Loucy (cell line): ENCODE measurements at regions not wholly inside any gene's neighbourhood (a gene's known extent, or its start where the extent isn't known, plus 50 kb on each side); places are given as distances from the start of the nearest gene placed in this dataset.

Experiments used
- EZH2phosphoT487 ChIP-seq: fragments of 200-600 bp; IDR thresholded peaks from 2 replicates; pipeline ENCODE4 v1.6.1; 2018; ENCODE audit warnings: antibody characterized with exemption, mild to moderate bottlenecking, moderate library complexity, borderline replicate concordance
- TF ChIP-seq, protein P1 (sequence below): fragments of 200-600 bp; sonication (generic); conservative IDR thresholded peaks from 2 replicates; pipeline ENCODE4 v1.5.1; 2014; ENCODE audit warnings: mild to moderate bottlenecking, antibody characterized with exemption, low read length

GRCh38 chr2:217220228-217221013 is 360.6 kb upstream of the TNP1 start:
- TF ChIP-seq, protein P1, sequence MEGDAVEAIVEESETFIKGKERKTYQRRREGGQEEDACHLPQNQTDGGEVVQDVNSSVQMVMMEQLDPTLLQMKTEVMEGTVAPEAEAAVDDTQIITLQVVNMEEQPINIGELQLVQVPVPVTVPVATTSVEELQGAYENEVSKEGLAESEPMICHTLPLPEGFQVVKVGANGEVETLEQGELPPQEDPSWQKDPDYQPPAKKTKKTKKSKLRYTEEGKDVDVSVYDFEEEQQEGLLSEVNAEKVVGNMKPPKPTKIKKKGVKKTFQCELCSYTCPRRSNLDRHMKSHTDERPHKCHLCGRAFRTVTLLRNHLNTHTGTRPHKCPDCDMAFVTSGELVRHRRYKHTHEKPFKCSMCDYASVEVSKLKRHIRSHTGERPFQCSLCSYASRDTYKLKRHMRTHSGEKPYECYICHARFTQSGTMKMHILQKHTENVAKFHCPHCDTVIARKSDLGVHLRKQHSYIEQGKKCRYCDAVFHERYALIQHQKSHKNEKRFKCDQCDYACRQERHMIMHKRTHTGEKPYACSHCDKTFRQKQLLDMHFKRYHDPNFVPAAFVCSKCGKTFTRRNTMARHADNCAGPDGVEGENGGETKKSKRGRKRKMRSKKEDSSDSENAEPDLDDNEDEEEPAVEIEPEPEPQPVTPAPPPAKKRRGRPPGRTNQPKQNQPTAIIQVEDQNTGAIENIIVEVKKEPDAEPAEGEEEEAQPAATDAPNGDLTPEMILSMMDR, result no peak
- no peak for TF ChIP-seq EZH2phosphoT487
